Uterus (tissue), 3 donors: ENCODE measurements at regions not wholly inside any gene's neighbourhood (a gene's known extent, or its start where the extent isn't known, plus 50 kb on each side); places are given as distances from the start of the nearest gene placed in this dataset.

Experiments
- DNase-seq, 2 donors: peaks; one replicate each; pipeline ENCODE4 v3.0.0-alpha.2; 2019 to 2020
- H3K27ac ChIP-seq, 2 donors: fragments of 200-600 bp; sonication (generic); 1 replicate in 1 of 2; 2 replicates in 1 of 2; pipeline ENCODE4 v1.5.1; 2016 to 2018
- H3K27me3 ChIP-seq, 2 donors: fragments of 200-600 bp; sonication (generic); one replicate each; pipeline ENCODE4 v1.5.1; 2018 to 2019; ENCODE audit warnings: control low read depth in 1 of 2
- H3K36me3 ChIP-seq, 2 donors: fragments of 200-600 bp; sonication (generic); one replicate each; pipeline ENCODE4 v1.5.1; 2019; ENCODE audit warnings: control low read depth in 1 of 2
- H3K4me1 ChIP-seq, 2 donors: fragments of 200-600 bp; sonication (generic); one replicate each; pipeline ENCODE4 v1.5.1; 2018 to 2019; ENCODE audit warnings: control low read depth in 1 of 2
- H3K4me3 ChIP-seq, 2 donors: fragments of 200-600 bp; sonication (generic); 1 replicate in 1 of 2; 2 replicates in 1 of 2; pipeline ENCODE4 v1.5.1; 2018 to 2019; ENCODE audit warnings: mild to moderate bottlenecking in 1 of 2
- H3K9me3 ChIP-seq, 2 donors: fragments of 200-600 bp; sonication (generic); one replicate each; pipeline ENCODE4 v1.5.1; 2019; ENCODE audit warnings: control low read depth in 1 of 2
- POLR2A ChIP-seq, 2 donors: fragments of 450-650 bp; IDR thresholded peaks; one replicate each; pipeline ENCODE4 v1.6.1; 2016; ENCODE audit warnings: antibody characterized with exemption in 2 of 2, mild to moderate bottlenecking in 1 of 2, moderate library complexity in 1 of 2
- intact Hi-C: fragments of 100-400 bp; cut with DNase I; formaldehyde crosslinking; loops from one replicate; pipeline ENCODE4 v1.15.1; 2023; ENCODE audit warnings: low total_unique reads
- TF ChIP-seq, protein P1 (sequence below), 4 experiments: fragments of 200-600 bp in 2 of 4; fragments of 450-650 bp in 2 of 4; sonication (generic) in 2 of 4; IDR thresholded peaks; one replicate each; pipeline ENCODE4 v1.5.1; 2016 to 2019; ENCODE audit warnings: antibody characterized with exemption in 4 of 4, mild to moderate bottlenecking in 2 of 4, moderate library complexity in 1 of 4
- donor health status: DM: yes; HTN: yes; CAD: no.

DNA sequence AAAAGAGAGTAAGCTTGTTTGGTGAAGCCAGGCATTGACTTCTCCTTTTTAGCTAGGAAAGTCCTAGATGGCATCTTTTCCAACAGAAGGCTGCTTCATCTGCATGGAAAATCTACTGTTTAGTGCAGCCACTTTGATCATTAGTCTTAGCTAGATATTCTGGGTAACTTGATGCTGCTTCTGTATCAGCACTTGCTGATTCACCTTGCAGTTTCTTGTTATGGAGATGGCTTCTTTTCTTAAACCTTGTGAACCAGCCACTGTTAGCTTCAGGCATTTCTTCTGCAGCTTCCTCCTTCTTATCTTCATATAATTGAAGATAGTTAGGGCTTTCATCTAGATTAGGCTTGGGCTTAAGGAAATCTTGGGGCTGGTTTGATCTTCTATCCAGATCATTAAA, 639.7 kb downstream of the TDRD15 start:
- intact Hi-C loops: no loop called here
- Histone ChIP-seq H3K4me1 (no peaks in the 10 kb centered on the region), H3K36me3 (no peaks in the 10 kb centered on the region), H3K9me3 (no peaks in the 10 kb centered on the region), H3K27ac (no peak overlapping the region), H3K27me3 (no peaks in the 10 kb centered on the region), H3K4me3 (no peak overlapping the region)
- no peak for DNase-seq
- TF ChIP-seq, protein P1, sequence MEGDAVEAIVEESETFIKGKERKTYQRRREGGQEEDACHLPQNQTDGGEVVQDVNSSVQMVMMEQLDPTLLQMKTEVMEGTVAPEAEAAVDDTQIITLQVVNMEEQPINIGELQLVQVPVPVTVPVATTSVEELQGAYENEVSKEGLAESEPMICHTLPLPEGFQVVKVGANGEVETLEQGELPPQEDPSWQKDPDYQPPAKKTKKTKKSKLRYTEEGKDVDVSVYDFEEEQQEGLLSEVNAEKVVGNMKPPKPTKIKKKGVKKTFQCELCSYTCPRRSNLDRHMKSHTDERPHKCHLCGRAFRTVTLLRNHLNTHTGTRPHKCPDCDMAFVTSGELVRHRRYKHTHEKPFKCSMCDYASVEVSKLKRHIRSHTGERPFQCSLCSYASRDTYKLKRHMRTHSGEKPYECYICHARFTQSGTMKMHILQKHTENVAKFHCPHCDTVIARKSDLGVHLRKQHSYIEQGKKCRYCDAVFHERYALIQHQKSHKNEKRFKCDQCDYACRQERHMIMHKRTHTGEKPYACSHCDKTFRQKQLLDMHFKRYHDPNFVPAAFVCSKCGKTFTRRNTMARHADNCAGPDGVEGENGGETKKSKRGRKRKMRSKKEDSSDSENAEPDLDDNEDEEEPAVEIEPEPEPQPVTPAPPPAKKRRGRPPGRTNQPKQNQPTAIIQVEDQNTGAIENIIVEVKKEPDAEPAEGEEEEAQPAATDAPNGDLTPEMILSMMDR (IDR thresholded peaks at IDR 0.05): no peak
- TF ChIP-seq POLR2A (IDR thresholded peaks at IDR 0.05): no peak

GRCh38 chr2:21770787-21771186, 647.0 kb downstream of the TDRD15 start:
- TF ChIP-seq, protein P1 (IDR thresholded peaks at IDR 0.05): no peak
- TF ChIP-seq POLR2A (IDR thresholded peaks at IDR 0.05): no peak
- no peaks in the 10 kb centered on the region for H3K36me3 ChIP-seq
- no peaks in the 10 kb centered on the region for H3K9me3 ChIP-seq
- no peak for DNase-seq
- no peaks in the 10 kb centered on the region for H3K27me3 ChIP-seq
- no peaks in the 10 kb centered on the region for H3K4me1 ChIP-seq
- no peak overlapping the region for H3K4me3 ChIP-seq
- intact Hi-C loops: no loop called here
- H3K27ac ChIP-seq: no peak overlapping the region

GRCh38 chr2:21772624-21773023, 648.9 kb downstream of the TDRD15 start:
- no peak for TF ChIP-seq POLR2A (IDR thresholded peaks at IDR 0.05)
- TF ChIP-seq, protein P1 (IDR thresholded peaks at IDR 0.05): no peak
- intact Hi-C loops: no loop called here
- H3K4me3 ChIP-seq: no peak overlapping the region

GRCh38 chr2:21773168-21773567, 649.4 kb downstream of the TDRD15 start:
- Histone ChIP-seq H3K4me1 (no peaks in the 10 kb centered on the region), H3K27ac (no peak overlapping the region), H3K9me3 (no peaks in the 10 kb centered on the region), H3K27me3 (no peaks in the 10 kb centered on the region), H3K4me3 (no peak overlapping the region), H3K36me3 (no peaks in the 10 kb centered on the region)
- DNase-seq: no peak
- TF ChIP-seq, protein P1 (IDR thresholded peaks at IDR 0.05): no peak
- no peak for TF ChIP-seq POLR2A (IDR thresholded peaks at IDR 0.05)
- intact Hi-C loops: no loop called here

More at GRCh38 chr2:21772624-21773023, 648.9 kb downstream of the TDRD15 start:
- H3K9me3 ChIP-seq: no peaks in the 10 kb centered on the region
- H3K27ac ChIP-seq: no peak overlapping the region
- no peaks in the 10 kb centered on the region for H3K36me3 ChIP-seq
- DNase-seq: no peak
- no peaks in the 10 kb centered on the region for H3K27me3 ChIP-seq
- H3K4me1 ChIP-seq: no peaks in the 10 kb centered on the region

DNA sequence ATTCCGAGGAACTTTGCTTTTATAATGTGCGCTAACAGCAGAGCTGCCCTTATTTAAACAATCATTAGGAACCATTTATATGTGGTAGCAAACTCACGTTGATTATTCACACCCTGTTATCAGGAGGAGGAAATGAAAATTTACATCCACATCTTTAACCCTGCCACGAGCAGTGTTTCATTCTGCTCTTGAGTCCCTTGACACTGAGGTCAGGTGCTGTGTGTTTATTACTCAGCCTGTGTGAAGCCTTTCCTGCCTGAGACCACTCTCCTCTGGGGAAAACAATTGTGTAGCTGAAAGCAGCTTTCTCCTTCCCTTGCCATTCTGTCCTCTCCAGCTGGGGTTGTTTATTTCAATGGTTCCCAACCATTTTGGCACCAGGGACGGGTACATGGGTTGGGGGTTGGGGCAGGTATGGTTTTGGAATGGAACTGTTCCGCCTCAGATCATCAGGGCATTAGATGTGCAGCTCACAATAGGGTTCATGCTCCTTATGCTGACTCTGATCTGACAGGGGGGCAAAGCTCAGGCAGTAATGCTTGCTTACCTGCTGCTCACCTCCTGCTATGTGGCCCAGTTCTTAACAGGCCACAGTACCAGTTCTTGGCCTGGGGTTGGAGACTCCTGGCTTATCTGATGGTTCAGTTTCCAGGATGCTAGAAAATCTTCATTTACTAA, 651.1 kb downstream of the TDRD15 start:
- TF ChIP-seq, protein P1 (IDR thresholded peaks at IDR 0.05): no peak
- TF ChIP-seq POLR2A (IDR thresholded peaks at IDR 0.05): no peak
- no peak overlapping the region for H3K27ac ChIP-seq
- no peaks in the 10 kb centered on the region for H3K4me1 ChIP-seq
- H3K4me3 ChIP-seq: no peak overlapping the region
- H3K27me3 ChIP-seq: no peaks in the 10 kb centered on the region
- DNase-seq: no peak
- no peaks in the 10 kb centered on the region for H3K9me3 ChIP-seq
- intact Hi-C loops: no loop called here
- no peaks in the 10 kb centered on the region for H3K36me3 ChIP-seq
